ENCODE measurements at regions not wholly inside any gene's neighbourhood (a gene's known extent, or its start where the extent isn't known, plus 50 kb on each side); places are given as distances from the start of the nearest gene placed in this dataset.

DNA sequence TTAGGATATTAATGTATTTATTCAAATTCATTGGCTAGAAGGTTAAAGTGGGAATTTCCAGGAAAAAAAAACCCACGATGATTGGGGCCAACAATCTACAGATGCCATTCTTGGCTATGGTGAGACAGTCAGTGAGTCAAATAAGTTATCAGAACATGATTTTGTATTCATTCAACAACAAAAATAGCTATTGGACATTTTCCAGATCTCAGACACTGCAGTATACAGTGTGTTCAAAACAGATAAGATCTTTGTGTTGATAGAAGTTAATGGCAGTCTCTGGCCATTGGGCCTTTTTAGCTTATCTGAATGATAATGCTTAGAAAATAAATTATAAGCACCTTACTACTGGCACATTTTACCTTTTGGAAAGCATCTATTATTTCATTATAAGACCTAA, 547.7 kb downstream of the MAT2B start:
- Histone ChIP-seq H3K4me2 (ENCODE audit: low read length) (no peak overlapping the region), H3K9ac (ENCODE audit: low read length) (no peak overlapping the region), H3K27ac (ENCODE audit: low read depth, low read length) (no peak overlapping the region), H3K36me3 (ENCODE audit: control insufficient read depth in 1 of 2, insufficient read depth in 2 of 2, low read length in 2 of 2) (no peaks in the 10 kb centered on the region), H3K4me1 (ENCODE audit: control insufficient read depth in 1 of 2, insufficient read depth in 2 of 2, low read length in 2 of 2) (no peaks in the 10 kb centered on the region), H4K12ac (ENCODE audit: low read depth, low read length) (no peak overlapping the region), H2BK12ac (ENCODE audit: low read length) (no peak overlapping the region), H3K4me3 (ENCODE audit: low read depth, low read length) (no peak overlapping the region), H3K4ac (ENCODE audit: low read depth, low read length) (no peak overlapping the region), H2BK120ac (ENCODE audit: insufficient read depth, low read length, poor library complexity) (no peak overlapping the region), H4K8ac (ENCODE audit: low read depth, low read length) (no peak overlapping the region), H3K79me1 (ENCODE audit: low read length) (no peaks in the 10 kb centered on the region), H3K18ac (ENCODE audit: low read length) (no peak overlapping the region), H3K9me3 (ENCODE audit: insufficient read depth, low read depth, low read length) (no peaks in the 10 kb centered on the region), H2AFZ (ENCODE audit: insufficient read depth, low read length, poor library complexity) (no peak overlapping the region), H2AK5ac (ENCODE audit: low read length) (no peak overlapping the region), H2BK5ac (ENCODE audit: low read depth, low read length, poor library complexity) (no peak overlapping the region), H3K23ac (ENCODE audit: low read length) (no peak overlapping the region), H3K79me2 (ENCODE audit: control insufficient read depth, insufficient read depth, low read length, poor library complexity) (no peaks in the 10 kb centered on the region), H3K14ac (ENCODE audit: low read length) (no peak overlapping the region), H4K91ac (ENCODE audit: low read depth, low read length) (no peak overlapping the region), H3K27me3 (ENCODE audit: insufficient read depth, low read length) (no peaks in the 10 kb centered on the region)
- WGBS (ENCODE audit: extremely low coverage, insufficient coverage, insufficient read length): no CpG with 5 or more reads among the region's 1 CpG
- DNase-seq: no peak

DNA sequence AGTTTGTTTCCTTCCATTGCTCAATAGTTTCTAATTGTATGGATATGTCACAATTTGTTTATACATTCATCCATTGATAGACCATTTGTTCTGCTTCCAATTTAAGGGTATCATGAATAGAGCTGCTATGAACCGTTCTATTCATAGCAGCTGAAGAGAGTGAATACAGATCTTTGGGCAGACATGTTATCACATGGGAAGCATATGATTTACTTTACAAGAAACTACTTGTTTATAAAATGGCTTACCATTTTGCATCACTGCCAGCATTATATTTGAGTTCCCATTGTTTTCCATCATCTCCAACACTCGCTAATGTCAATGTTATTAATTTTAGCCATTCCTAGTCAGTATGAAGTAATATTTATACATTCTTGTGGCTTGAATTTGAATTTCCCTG, 549.0 kb downstream of the MAT2B start:
- no peak overlapping the region for H2AK5ac ChIP-seq (ENCODE audit: low read length)
- H3K4ac ChIP-seq (ENCODE audit: low read depth, low read length): no peak overlapping the region
- no peaks in the 10 kb centered on the region for H3K79me1 ChIP-seq (ENCODE audit: low read length)
- no peak overlapping the region for H3K14ac ChIP-seq (ENCODE audit: low read length)
- H3K9ac ChIP-seq (ENCODE audit: low read length): no peak overlapping the region
- no peaks in the 10 kb centered on the region for H3K9me3 ChIP-seq (ENCODE audit: insufficient read depth, low read depth, low read length)
- H3K79me2 ChIP-seq (ENCODE audit: control insufficient read depth, insufficient read depth, low read length, poor library complexity): no peaks in the 10 kb centered on the region
- H3K4me3 ChIP-seq (ENCODE audit: low read depth, low read length): no peak overlapping the region
- no peak overlapping the region for H2BK12ac ChIP-seq (ENCODE audit: low read length)
- no peak overlapping the region for H2AFZ ChIP-seq (ENCODE audit: insufficient read depth, low read length, poor library complexity)
- H4K12ac ChIP-seq (ENCODE audit: low read depth, low read length): no peak overlapping the region
- no peak overlapping the region for H4K91ac ChIP-seq (ENCODE audit: low read depth, low read length)
- no peak overlapping the region for H2BK120ac ChIP-seq (ENCODE audit: insufficient read depth, low read length, poor library complexity)
- H3K4me2 ChIP-seq (ENCODE audit: low read length): no peak overlapping the region
- no peak overlapping the region for H4K8ac ChIP-seq (ENCODE audit: low read depth, low read length)
- no peak overlapping the region for H2BK5ac ChIP-seq (ENCODE audit: low read depth, low read length, poor library complexity)
- no peak overlapping the region for H3K27ac ChIP-seq (ENCODE audit: low read depth, low read length)
- H3K23ac ChIP-seq (ENCODE audit: low read length): no peak overlapping the region
- H3K4me1 ChIP-seq (ENCODE audit: control insufficient read depth in 1 of 2, insufficient read depth in 2 of 2, low read length in 2 of 2): no peaks in the 10 kb centered on the region
- no peak for DNase-seq
- no peaks in the 10 kb centered on the region for H3K27me3 ChIP-seq (ENCODE audit: insufficient read depth, low read length)
- H3K36me3 ChIP-seq (ENCODE audit: control insufficient read depth in 1 of 2, insufficient read depth in 2 of 2, low read length in 2 of 2): no peaks in the 10 kb centered on the region
- WGBS (ENCODE audit: extremely low coverage, insufficient coverage, insufficient read length): no CpG with 5 or more reads among the region's 2 CpGs
- no peak overlapping the region for H3K18ac ChIP-seq (ENCODE audit: low read length)

DNA sequence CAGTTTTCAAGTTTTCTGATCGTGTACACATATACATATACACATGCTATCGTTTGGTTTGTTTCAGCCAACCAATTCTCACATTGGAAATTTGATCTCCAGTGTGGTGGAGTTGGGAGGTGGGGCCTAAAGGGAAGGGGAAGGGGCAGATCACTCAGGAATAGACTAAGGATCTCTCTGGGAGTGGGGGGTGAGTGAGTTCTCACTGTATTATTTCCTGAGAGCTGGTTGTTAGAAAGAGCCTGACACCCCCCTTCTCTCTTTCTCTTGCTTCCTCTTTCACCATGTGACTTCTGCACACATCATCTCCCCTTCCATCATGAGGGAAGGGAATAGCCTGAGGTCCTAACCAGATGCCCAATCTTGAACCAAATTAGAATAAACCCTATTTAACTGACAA, 551.7 kb downstream of the MAT2B start:
- H3K27ac ChIP-seq (ENCODE audit: low read depth, low read length): no peak overlapping the region
- no peak overlapping the region for H2BK5ac ChIP-seq (ENCODE audit: low read depth, low read length, poor library complexity)
- no peak overlapping the region for H3K23ac ChIP-seq (ENCODE audit: low read length)
- no peak for DNase-seq
- no peak overlapping the region for H2BK12ac ChIP-seq (ENCODE audit: low read length)
- H3K4me3 ChIP-seq (ENCODE audit: low read depth, low read length): no peak overlapping the region
- H3K27me3 ChIP-seq (ENCODE audit: insufficient read depth, low read length): no peaks in the 10 kb centered on the region
- H2AK5ac ChIP-seq (ENCODE audit: low read length): no peak overlapping the region
- H3K18ac ChIP-seq (ENCODE audit: low read length): no peak overlapping the region
- H4K91ac ChIP-seq (ENCODE audit: low read depth, low read length): no peak overlapping the region
- no peak overlapping the region for H3K4ac ChIP-seq (ENCODE audit: low read depth, low read length)
- WGBS (ENCODE audit: extremely low coverage, insufficient coverage, insufficient read length): no CpG with 5 or more reads among the region's 2 CpGs
- no peak overlapping the region for H3K9ac ChIP-seq (ENCODE audit: low read length)
- no peaks in the 10 kb centered on the region for H3K79me2 ChIP-seq (ENCODE audit: control insufficient read depth, insufficient read depth, low read length, poor library complexity)
- H4K8ac ChIP-seq (ENCODE audit: low read depth, low read length): no peak overlapping the region
- no peaks in the 10 kb centered on the region for H3K36me3 ChIP-seq (ENCODE audit: control insufficient read depth in 1 of 2, insufficient read depth in 2 of 2, low read length in 2 of 2)
- H2AFZ ChIP-seq (ENCODE audit: insufficient read depth, low read length, poor library complexity): no peak overlapping the region
- H4K12ac ChIP-seq (ENCODE audit: low read depth, low read length): no peak overlapping the region
- H3K9me3 ChIP-seq (ENCODE audit: insufficient read depth, low read depth, low read length): no peaks in the 10 kb centered on the region
- no peak overlapping the region for H3K14ac ChIP-seq (ENCODE audit: low read length)
- no peak overlapping the region for H3K4me2 ChIP-seq (ENCODE audit: low read length)
- no peak overlapping the region for H2BK120ac ChIP-seq (ENCODE audit: insufficient read depth, low read length, poor library complexity)
- no peaks in the 10 kb centered on the region for H3K4me1 ChIP-seq (ENCODE audit: control insufficient read depth in 1 of 2, insufficient read depth in 2 of 2, low read length in 2 of 2)
- H3K79me1 ChIP-seq (ENCODE audit: low read length): no peaks in the 10 kb centered on the region

DNA sequence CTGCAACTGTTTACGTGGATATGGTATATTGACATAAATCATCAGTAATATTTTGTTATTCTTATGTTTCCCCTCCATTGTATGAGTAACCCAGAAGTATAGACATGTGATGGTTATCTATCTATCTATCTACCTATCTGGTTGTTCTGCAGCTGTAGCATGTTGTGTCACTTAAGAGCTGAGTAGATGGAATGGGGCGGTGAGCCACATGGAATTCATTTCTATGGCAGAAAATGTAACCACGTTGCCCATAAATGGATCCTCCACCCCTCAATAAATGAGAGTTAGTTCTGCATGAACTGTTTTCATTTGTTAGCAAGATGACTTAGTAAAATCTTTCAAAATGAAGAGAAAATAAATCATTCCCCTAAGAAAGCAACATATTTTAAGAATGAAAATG, 553.2 kb downstream of the MAT2B start:
- Histone ChIP-seq H3K4me2 (ENCODE audit: low read length) (no peak overlapping the region), H3K9ac (ENCODE audit: low read length) (no peak overlapping the region), H2BK120ac (ENCODE audit: insufficient read depth, low read length, poor library complexity) (no peak overlapping the region), H3K36me3 (ENCODE audit: control insufficient read depth in 1 of 2, insufficient read depth in 2 of 2, low read length in 2 of 2) (no peaks in the 10 kb centered on the region), H4K8ac (ENCODE audit: low read depth, low read length) (no peak overlapping the region), H4K91ac (ENCODE audit: low read depth, low read length) (no peak overlapping the region), H3K14ac (ENCODE audit: low read length) (no peak overlapping the region), H3K79me2 (ENCODE audit: control insufficient read depth, insufficient read depth, low read length, poor library complexity) (no peaks in the 10 kb centered on the region), H3K27me3 (ENCODE audit: insufficient read depth, low read length) (no peaks in the 10 kb centered on the region), H2AK5ac (ENCODE audit: low read length) (no peak overlapping the region), H3K9me3 (ENCODE audit: insufficient read depth, low read depth, low read length) (no peaks in the 10 kb centered on the region), H3K4ac (ENCODE audit: low read depth, low read length) (no peak overlapping the region), H3K18ac (ENCODE audit: low read length) (no peak overlapping the region), H3K4me3 (ENCODE audit: low read depth, low read length) (no peak overlapping the region), H2BK12ac (ENCODE audit: low read length) (no peak overlapping the region), H2AFZ (ENCODE audit: insufficient read depth, low read length, poor library complexity) (no peak overlapping the region), H3K23ac (ENCODE audit: low read length) (no peak overlapping the region), H3K79me1 (ENCODE audit: low read length) (no peaks in the 10 kb centered on the region), H3K27ac (ENCODE audit: low read depth, low read length) (no peak overlapping the region), H2BK5ac (ENCODE audit: low read depth, low read length, poor library complexity) (no peak overlapping the region), H3K4me1 (ENCODE audit: control insufficient read depth in 1 of 2, insufficient read depth in 2 of 2, low read length in 2 of 2) (no peaks in the 10 kb centered on the region), H4K12ac (ENCODE audit: low read depth, low read length) (no peak overlapping the region)
- WGBS (ENCODE audit: extremely low coverage, insufficient coverage, insufficient read length): no CpG with 5 or more reads among the region's 3 CpGs
- DNase-seq: no peak

All from trophoblast cell (in vitro differentiated cells and primary cell).